CD4-positive, alpha-beta T cell treated with Interleukin-12 subunit alpha and Interleukin-12 subunit beta, for 1 hour (primary cell): ENCODE measurements at regions not wholly inside any gene's neighbourhood (a gene's known extent, or its start where the extent isn't known, plus 50 kb on each side); places are given as distances from the start of the nearest gene placed in this dataset.
"Not testable (repeated sequence)": the region's sequence is repeated elsewhere in the genome, so short reads cannot be mapped to it uniquely, and the experiment has no call there.

Source experiments
- DNase-seq: peaks from one replicate; pipeline ENCODE4 v3.0.0-alpha.2; 2020

DNA sequence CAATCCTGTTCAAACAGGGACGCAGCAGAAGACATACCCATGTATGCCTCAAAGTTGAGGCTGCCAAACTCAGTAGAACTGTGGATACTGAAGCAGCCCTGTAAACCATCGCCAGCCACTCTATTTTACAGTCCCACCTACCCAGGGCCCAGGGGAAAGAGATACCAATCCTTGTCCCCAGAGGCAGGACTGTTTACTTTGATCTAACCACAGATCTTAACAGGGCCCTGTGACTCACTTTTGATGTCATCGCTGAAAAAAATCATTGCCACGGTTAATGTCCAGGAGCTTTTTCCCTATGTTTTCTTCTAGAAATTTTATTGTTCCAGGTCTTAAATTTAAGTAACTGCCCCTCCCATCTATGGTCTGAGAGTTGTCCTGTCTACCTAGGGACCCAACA lies 538.4 kb upstream of the NCAM2 start:
- DNase-seq, result no peak

DNA sequence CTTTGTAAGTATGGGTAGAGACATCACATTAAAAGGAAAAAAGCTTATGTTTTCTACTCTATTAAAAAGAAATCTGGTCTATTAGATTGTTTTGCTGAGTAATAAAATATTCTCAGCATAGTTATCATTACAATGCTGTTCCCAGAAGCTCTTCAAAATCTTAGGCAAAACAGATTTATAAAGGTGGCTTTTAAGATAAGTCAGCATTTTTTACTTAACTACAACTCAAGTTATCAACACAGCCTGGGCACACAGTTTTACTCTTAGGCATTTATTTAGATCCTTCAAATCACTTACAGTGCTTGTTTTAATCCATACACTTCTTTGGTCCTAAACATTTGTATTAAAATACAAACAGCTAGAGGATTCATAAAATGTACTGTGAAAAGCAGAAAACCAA lies 534.8 kb upstream of the NCAM2 start:
- no peak for DNase-seq

DNA sequence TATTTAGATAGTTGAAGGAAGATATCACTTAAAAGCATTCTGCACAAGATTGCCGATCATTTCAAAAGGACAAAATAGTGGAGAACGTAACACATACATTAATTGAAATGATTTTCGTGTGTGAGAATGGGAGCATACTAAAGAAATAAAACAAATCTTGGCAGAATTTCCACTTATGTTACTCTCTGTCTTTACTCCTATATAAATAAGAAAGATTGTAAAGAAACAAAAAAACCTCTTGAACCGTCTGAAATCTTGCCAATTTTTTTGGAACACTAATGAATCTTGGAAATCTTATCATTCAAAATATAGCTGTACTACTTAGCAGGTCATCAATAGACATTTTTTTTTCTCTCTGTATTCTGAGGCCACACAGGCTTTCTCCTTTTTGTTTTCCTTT lies 528.8 kb upstream of the NCAM2 start:
- no peak for DNase-seq

DNA sequence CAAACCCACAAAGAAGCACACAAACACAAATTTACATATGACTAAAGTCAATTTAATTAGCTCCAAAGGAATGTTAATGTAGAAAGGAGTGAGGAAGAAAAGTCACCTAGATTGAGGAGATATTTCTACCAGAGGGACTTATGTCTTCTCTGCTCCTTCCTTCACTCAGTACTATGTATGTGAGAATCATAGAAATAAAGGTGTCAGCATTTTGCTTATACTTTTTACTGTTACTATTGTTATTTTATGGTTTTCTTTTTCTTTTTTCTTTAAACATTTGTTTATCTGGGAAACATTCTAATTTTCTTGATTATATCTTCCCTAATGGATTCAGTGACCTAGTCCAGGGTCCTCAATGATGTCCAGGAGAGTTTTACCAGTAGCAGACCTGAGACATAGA lies 511.9 kb upstream of the NCAM2 start:
- no peak for DNase-seq

DNA sequence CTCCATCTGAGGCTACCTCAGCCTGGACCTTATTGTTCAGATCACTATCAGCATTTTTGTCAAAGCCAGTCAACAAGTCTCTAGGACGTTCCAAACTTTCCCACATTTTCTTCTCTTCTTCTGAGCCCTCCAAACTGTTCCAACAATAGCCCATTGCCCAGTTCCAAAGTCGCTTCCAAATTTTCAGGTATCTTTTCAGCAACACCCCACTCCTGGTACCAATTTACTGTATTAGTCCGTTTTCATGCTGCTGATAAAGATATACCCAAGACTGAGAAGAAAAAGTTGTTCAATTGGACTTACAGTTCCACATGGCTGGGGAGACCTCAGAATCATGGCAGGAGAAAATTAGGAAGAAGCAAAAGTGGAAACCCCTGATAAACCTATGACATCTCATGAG lies 495.3 kb upstream of the NCAM2 start:
- DNase-seq, result not testable (repeated sequence)

DNA sequence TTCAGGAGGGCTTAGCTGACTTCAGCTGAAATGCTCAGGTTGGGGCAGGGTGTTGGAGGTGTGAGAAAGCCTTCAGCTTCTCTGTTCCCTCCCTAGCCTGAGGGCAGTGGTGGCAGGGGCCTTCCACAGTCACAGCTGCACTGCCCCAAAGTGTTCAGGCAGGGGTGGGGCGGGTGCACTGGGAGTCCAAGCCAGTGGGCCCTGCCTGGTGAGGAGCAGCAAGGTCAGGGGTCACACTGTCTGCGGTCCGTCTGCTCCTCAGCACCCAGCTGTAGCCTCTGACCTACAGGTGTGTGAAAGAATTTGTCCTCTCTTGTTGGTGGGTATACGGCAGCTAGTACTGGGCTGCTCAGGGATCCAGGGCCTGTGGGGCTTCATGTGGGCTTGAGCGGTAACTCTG lies 490.4 kb upstream of the NCAM2 start:
- no peak for DNase-seq

DNA sequence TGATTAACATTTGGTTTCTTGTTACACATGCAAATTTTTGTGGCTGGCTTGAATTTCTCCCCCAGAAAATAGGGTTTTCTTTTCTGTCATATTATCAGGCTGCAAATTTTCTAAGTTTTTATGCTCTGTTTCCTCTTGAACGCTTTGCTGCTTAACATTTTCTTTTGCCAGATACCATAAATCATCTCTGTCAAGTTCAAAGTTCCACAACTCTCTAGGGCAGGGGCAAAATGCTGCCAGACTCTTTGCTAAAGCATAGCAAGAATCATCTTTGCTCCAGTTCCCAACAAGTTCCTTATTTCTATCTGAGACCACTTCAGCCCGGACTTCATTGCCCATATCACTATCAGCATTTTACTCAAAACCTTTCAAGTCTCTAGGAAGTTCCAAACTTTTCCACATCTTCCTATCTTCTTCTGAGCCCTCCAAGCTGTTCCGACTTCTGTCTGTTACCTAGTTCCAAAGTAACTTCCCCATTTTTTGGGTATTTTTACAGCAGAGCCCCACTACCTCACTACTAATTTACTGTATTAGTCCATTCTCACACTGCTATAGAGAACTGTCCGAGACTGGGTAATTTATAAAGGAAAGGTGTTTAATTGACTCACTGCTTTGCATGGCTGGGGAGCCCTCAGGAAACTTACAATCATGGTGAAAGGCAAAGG lies 486.9 kb upstream of the NCAM2 start:
- no peak for DNase-seq

DNA sequence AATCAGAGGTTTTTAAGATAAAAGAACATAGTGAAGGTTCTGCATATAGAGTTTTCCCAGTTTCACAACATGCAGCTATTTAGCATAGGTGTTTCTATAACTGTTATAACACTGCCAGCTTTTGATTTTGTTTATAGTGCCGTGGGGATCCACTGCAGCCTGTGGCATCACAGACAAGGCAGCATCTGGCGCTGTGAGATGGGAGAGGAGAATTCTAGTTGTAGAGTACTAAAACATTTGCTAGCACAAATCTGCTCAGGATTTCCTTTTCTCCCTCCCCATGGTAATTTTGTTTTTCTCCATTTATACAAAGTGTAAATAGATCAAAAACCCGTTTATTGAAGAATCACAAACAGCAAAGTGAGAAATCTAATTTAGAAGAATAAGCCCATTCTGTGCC lies 482.8 kb upstream of the NCAM2 start:
- DNase-seq, result no peak

DNA sequence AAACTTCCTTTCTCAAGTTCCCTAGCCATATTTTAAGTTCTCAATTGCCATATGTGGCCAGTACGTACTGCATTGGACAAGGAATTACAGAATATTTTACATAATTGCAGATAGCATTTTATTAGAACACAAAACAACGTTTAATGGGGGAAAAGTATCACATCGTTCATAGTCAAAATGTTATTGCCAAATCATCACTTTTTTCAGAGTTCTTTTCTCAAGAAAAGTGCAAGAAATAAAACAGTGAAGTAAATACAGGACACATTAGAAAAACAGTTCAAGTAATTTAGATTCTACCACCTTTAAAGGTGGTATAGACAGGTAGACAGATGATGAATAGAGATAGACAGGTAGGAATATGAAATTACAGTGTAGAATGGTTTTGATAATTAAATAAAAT lies 479.1 kb upstream of the NCAM2 start:
- DNase-seq, result no peak

DNA sequence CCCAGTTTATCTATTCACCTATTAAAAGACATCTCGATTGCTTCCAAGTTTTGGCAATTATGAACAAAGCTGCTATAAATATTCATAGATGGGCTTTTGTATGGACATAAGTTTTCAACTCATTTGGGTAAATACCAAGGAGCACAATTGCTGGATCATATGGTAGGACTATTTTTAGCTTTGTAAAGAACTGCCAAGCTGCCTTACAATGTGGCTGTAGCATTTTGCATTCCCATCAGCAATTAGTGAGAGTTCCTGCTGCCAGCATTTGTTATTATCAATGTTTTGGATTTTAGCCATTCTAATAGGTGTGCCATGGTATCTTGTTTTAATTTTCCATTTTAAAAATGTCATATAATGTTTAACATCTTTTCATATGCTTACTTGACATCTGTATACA lies 475.6 kb upstream of the NCAM2 start:
- DNase-seq, result no peak

DNA sequence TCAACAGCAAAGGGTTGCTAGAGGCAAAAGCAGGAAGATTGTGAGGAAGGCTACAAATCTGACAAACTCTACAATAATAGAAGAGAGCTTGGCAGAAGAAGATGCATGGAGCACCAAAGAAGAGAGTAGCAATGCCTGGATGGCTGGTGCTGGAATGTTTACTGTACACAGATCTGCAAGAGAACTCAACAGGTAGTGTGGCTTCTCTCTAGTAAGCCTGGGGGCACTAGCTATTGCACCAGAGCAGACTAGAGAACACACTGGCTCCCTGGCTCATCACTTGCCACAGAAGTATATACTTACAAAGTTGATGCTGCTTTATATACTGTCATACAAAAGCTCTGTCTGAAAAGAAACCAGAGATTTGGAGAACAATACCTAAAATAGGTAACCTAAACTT lies 475.0 kb upstream of the NCAM2 start:
- DNase-seq, result no peak

DNA sequence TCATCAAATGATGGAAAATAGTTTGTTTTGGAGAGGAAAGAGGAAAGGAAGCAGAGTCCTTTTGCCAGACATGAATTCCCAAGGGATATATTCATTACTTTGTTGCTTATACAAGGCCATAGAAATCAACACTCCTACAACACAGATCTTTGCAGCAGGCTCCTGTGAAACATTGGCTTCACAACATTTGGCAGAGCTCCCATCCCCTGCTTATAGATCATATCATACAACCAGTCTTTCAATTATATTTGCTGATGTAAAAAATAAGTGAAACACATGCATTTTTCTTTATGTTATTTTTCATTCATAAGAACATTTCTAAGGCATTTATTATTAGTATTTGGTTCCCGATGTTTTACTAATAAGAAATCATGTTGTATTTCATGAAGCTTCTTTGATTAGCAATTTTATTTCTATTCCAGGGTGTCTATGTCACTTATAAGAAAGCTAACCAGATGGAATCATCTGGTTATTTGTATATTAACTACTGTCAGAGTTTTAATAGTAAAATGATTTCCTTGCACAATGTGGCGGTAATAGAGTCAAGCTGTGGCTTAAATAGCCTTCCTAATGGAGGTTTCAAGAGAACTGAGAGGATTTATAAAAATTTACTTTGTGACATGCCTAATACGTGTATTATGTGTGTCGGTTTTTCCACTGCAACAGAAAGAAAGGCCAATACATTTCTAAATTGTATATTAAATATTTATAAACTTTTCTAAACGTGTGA lies 470.3 kb upstream of the NCAM2 start:
- DNase-seq, result no peak

DNA sequence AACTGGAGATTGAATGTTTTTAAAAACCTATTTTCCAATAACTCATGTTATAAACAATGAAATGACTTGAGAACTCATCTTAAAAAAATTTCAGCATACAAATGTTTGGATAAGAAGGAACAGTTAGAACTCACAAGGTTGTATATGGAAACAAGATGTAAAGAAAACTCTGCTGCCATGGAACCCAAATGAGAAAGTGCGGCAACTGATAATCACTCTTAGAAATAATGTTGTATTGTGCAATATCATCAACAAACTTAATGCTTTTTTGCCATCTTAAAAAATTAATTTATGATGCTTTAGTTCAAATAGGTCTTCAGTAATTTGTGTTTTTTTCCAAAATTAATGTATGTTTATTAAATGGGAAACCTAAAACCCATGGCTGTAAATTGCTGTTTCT lies 461.1 kb upstream of the NCAM2 start:
- DNase-seq, result no peak

DNA sequence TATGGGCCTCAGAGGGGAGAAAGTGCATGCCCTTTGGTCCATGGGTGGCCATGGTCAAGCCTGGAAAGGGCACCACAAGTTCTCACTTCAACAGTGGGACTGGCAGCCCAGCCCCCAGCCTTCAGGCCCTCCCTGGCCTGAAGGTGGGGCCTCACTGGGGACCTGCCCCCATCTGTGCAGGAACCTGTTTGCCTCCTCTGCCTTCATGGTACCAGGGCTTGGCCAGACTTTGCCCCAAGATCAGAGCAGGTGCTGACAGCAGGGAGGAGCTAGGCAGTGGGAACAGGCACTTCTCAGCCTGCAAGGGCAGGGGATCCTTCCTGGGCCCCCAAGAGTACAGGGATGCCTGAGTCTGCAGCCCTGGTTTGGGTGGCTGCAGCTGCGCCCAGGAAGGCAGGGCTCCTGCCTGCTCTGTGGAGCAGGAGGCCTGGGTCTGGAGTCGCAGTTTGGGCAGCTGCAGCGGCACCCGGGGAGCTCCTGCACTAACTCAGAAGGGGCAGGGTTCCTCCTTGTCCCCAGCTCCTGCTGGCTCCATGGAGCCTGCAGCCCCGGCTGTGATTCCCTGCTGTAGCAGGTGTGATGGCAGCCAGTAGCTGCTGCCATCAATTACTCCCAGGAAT lies 460.1 kb upstream of the NCAM2 start:
- DNase-seq, result no peak

DNA sequence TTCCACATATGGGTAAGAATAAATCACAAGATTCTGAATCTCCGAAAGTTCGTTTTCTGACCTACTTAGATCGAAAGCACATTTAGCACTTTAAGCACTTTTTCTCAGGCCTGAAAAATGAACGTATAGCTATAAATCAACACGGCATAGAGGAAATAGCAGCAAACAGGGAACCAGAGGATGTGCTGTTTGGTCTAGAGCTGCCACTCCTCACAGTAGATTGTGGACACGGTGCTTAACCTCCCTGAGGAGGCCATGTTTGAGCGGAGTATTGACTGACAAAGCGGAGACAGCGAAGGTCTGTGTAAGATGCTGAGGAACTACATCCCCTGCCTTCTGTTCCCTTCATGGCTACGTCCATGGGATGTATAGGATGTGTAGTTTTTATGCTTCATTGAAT lies 452.8 kb upstream of the NCAM2 start:
- DNase-seq, result no peak

DNA sequence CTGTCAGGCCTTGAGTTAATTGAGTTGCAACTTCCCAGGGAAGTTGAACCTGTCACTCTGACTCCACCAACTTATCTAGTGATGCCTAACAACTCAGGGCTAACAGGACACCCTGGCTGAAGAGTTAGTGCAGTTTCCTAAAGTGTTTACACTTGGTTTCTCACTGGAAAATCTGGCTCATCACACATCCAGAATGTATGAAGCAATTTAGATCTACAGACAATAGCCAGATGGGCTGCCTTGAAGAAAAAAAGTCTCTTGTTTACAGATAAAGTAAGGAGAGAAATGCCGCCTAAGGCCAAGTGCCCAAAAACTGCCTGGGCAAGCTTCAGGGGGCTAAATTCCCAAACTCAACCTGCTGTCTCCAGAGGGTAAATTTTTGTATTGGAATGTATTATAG lies 446.3 kb upstream of the NCAM2 start:
- no peak for DNase-seq

DNA sequence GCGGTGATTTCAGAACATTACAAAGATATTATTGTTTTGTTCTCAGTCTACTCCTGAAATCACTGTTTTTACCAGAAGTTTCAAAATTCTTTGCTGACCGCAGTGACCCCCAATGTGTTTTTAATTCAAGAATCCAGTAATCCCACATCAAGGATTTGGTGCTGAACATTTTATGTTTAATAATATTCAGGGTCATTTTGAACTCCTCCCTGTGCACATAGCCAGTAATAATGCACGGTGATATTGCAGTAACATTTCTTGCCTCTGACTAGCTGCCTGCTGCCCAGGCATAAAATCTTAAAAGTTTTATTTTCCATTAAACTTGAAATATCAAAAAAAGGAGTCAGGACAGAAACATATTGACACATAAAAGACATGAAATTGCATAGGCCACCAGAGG lies 443.4 kb upstream of the NCAM2 start:
- no peak for DNase-seq

DNA sequence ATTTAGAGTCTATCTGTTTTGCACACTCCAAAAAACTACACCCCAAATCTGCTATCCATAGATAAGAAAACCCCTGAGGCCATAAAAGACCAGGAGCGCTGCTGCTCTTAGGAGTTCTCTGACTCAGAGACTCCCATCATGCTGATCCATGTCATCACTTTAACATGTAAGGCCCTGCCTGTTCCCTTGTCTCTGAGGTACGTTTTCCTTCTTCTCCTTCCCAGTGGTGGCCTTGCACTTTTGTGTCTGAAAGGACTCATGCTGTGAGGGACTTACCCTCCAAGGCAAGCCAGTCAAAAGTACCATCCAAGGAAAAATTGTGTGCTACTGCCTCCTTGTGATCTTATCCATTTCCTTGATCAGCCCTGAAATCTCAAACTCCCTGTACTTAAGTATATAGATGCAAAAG lies 427.4 kb upstream of the NCAM2 start:
- no peak for DNase-seq

DNA sequence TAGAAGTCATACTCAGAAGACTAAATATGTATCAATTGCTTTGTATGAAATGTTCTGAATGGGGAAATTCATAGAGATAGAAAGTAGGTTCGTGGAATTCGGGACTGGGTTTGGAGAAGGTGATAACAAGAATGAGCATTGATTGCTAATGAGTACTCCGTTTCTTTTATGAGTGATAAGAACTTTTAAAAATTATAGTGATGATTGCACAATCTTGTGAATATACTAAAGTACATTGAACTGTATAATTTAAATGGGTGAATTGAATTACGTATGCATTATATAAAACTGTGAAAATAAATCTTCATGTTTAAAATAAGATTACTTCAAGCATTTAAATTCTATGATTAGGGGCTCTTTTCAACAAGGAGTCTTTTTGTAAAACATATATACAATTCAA lies 425.6 kb upstream of the NCAM2 start:
- no peak for DNase-seq

DNA sequence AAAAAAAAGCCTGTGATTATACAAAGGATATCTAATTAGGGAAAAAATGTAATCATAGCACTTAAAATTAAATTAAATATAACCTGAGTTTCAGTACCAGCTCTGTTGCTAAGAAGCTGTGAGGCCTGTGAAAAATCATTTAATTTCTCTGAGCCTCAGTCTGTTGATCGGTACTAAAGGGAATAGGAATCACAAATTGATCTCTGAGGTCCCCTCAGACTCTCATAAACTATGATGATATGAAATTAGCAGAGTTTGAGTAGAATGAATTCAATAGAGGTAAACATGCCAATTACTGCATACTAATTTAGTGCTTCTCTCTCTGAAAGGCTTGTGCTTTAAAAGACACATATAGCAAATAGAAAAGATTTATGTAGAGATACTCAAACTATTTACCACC lies 416.8 kb upstream of the NCAM2 start:
- DNase-seq, result no peak

DNA sequence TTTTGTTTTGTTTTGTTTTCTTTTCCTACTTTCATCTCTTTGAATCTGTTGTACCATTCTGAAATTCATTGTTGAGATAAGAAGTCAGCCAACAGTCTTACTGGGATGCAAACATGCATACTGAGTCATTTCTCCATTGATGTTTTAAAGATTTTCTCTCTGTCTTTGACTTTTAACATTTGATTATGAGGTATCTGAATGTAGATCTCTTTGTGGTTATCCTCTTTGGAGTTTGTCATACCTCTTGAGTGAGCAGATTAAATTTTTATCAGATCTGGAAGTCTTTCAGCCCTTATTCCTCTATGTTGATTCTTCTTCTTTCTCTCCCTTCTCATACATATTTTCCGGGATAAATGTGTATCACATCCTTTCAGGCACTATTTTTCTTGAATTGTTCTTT lies 406.9 kb upstream of the NCAM2 start:
- DNase-seq, result no peak

DNA sequence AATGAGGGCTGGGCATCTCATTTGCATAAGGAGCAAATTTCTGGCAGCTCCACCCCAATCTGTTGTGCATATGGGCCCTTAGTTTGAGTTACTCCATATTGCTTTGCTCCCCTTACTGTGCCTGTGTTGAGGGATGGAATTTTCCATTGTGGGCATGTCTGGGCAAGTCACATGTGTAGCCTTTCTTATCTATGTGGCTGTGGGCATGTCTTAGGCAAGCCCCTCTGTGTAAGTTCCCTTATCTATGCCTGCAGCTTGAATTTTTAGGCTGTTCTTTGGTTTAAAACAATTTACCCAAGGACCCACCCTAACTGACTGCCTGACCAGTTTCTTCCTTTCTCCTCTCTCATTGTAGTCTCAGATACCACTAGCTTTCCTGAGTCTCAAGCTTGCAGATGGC lies 405.7 kb upstream of the NCAM2 start:
- DNase-seq, result no peak

DNA sequence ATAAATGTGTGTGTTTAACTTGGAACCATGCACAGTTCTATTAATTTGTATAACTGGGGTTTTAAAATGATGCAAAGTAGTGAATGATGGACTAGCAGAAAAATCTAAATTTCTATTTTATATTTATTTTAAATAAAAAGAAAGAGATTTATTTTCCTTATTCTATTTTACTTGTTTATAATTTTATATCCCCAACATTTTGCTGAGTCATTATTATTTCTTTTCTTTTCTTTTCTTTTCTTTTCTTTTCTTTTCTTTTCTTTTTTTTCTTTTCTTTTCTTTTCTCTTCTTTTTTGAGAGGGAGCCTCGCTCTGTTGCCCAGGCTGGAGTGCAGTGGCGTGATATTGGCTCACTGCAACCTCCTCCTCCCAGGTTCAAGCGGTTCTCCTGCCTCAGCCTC lies 395.0 kb upstream of the NCAM2 start:
- DNase-seq, result no peak

DNA sequence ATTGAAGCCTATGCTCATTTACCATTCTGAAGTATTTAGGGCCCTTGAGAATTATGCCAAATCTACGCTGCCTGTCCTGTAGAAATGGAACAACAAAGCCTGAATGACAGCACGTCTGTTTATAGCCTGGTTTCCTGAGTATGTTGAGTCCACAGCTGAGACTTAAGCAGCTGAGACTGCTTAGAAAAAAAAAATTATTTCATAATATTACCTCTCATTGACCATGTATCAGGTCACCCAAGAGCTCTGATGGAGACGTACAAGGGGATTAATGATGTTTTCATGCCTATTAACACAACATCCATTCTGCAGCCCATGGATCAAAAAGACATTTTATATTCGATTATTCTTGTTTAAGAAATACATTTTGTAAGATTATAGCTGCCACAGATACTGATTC lies 387.2 kb upstream of the NCAM2 start:
- DNase-seq, result no peak

DNA sequence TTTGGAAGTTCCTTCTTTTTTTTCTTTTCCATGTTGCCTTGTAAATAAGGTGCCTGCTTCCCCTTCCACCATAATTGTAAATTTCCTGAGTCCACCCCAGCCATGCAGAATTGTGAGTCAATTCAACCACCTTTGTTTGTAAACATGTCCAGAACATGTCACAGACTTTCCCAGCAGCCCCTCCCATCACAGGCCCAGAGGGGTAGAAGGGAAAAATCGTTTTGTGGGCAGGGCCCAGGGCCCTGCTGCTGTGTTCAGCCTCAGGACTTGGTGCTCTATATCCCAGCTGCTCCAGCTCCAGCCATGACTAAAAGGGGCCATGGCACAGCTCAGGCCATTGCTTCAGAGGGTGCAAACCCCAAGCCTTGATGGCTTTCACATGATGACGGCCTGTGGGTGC lies 384.6 kb upstream of the NCAM2 start:
- DNase-seq, result no peak
